HUES48 (cell line): ENCODE measurements at regions not wholly inside any gene's neighbourhood (a gene's known extent, or its start where the extent isn't known, plus 50 kb on each side); places are given as distances from the start of the nearest gene placed in this dataset.
"Not testable (repeated sequence)": the region's sequence is repeated elsewhere in the genome, so short reads cannot be mapped to it uniquely, and the experiment has no call there.

Source experiments
- H3K27ac ChIP-seq: one replicate; pipeline ENCODE4 v1.7.0; 2013; ENCODE audit warnings: low read depth, low read length, inconsistent platforms
- H3K27me3 ChIP-seq: 2 replicates; pipeline ENCODE4 v1.6.1; 2013; ENCODE audit warnings: mild to moderate bottlenecking, low read length; ENCODE audit not compliant: control insufficient read depth, insufficient read depth
- H3K36me3 ChIP-seq: 2 replicates; pipeline ENCODE4 v1.6.1; 2013; ENCODE audit warnings: low read length; ENCODE audit not compliant: control insufficient read depth, insufficient read depth
- H3K4me1 ChIP-seq: 2 replicates; pipeline ENCODE4 v1.6.1; 2013; ENCODE audit warnings: mild to moderate bottlenecking, low read length; ENCODE audit not compliant: control insufficient read depth, insufficient read depth
- H3K4me3 ChIP-seq: 2 replicates; pipeline ENCODE4 v1.5.1; 2013; ENCODE audit warnings: mild to moderate bottlenecking, low read depth, low read length
- H3K9ac ChIP-seq: 2 replicates; pipeline ENCODE4 v1.6.1; 2013; ENCODE audit warnings: mild to moderate bottlenecking, low read depth, low read length, moderate library complexity
- H3K9me3 ChIP-seq: 2 replicates; pipeline ENCODE4 v1.6.1; 2013; ENCODE audit warnings: low read length; ENCODE audit not compliant: control insufficient read depth, insufficient read depth

DNA sequence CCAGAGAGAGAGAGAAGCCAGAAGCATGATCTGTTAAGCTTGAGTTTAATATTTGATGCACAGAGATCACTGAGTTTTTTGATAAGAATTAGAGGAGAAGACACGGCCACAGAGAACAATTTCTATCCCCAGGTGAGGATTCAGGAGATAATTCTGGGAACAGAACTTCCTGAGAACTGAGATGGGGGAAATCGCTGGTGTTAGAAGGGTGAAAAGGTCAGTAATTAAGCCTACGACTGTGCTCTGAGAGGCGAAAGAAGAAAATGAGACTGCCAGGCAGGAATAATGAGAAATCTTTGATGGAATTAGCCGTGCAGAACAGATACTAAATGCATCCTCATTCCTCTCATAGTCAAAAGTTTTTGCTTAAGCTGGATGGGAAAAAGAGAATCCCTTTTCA, 61.9 kb upstream of the EEF2KMT start:
- H3K9me3 ChIP-seq, H3K27me3 ChIP-seq, H3K4me1 ChIP-seq, H3K9ac ChIP-seq, H3K36me3 ChIP-seq, H3K27ac ChIP-seq, H3K4me3 ChIP-seq: not testable (repeated sequence)

DNA sequence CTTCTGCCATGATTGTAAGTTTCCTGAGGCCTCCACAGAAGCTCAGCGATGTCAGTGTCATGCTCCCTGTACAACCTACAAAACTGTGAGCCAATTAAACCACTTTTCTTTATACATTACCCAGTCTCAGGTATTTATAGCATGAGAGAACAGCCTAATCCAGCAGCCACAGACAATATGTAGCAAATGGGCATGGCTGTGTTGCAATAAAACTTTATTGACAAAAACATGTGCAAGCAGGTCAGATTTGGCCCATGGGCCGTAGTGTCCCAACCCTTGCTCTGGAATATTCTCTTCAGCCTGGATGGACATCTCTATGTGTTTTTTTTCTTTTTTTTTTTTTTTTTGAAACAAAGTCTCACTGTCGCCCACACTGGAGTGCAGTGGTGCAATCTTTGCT, 60.9 kb upstream of the EEF2KMT start:
- Histone ChIP-seq H3K4me3 (no peak overlapping the region), H3K27ac (no peak overlapping the region), H3K36me3 (no peaks in the 10 kb centered on the region), H3K27me3 (no peaks in the 10 kb centered on the region), H3K9me3 (no peaks in the 10 kb centered on the region), H3K4me1 (no peaks in the 10 kb centered on the region), H3K9ac (no peak overlapping the region)

DNA sequence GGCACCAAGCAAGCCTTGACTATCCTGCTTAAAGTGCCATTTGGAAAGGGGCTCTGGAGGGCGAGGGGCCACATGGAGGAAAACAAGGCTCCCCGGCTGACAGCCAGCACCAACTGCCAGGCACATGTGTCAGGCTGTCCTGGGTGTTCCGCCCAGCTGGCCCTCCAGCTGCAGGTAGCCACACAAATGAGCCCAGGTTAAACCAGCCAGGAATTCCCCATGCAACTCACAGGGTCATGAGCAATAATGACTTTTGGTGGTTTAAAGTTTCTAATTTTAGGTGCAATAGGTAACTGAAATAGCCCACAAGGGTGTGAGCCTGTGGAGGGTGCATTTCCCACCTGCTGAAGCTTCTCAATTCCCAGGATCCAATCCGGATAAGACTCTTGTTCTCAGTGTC, 58.9 kb upstream of the EEF2KMT start:
- H3K9ac ChIP-seq, H3K4me3 ChIP-seq, H3K27ac ChIP-seq, H3K9me3 ChIP-seq, H3K27me3 ChIP-seq, H3K36me3 ChIP-seq, H3K4me1 ChIP-seq: not testable (repeated sequence)

DNA sequence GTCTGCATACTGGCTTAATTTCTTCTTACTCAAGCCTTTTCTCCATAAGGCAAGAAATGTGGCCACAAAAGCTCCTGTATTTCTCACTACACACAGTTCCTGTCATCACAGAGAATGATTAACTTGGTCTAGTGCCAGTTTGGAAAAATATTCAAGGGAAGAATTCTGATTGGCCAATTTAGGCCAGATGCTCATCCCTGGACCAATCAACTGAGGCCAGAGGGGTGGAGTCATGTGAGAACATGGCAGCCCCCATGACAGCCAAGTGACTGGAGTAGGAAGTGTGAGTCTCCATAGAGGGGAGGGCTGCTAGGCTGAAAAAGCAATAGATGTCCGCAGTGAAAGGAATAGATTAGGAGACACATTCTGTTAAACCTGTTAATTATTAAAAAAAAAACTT, 56.4 kb upstream of the EEF2KMT start:
- H3K27ac ChIP-seq, H3K9ac ChIP-seq, H3K36me3 ChIP-seq, H3K4me1 ChIP-seq, H3K9me3 ChIP-seq, H3K4me3 ChIP-seq, H3K27me3 ChIP-seq: not testable (repeated sequence)

DNA sequence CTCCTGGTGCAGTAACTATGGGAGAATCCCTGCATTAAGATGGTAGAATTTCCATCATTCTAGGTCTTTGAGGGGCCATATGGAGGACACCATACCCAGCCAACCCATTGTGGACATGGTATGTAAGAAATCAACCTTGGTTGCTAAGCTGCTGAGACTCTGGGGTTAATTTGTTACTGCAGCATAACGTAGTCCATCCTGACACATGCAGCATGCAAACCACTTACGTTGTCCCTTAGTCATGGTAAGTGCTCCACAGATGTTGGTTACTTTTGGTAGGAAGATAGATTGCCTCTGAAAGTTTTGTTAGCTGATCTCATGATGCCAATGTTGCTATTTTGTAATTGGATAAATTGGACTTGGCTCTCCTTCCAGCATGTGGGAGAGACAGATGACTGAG, 53.8 kb upstream of the EEF2KMT start:
- not testable (repeated sequence) for H3K4me3 ChIP-seq, H3K36me3 ChIP-seq, H3K27me3 ChIP-seq, H3K4me1 ChIP-seq, H3K27ac ChIP-seq, H3K9ac ChIP-seq, H3K9me3 ChIP-seq
